ENCODE measurements at regions not wholly inside any gene's neighbourhood (a gene's known extent, or its start where the extent isn't known, plus 50 kb on each side); places are given as distances from the start of the nearest gene placed in this dataset.
A peak's percentile ranks its signal among the peaks of the same experiment; 100 is the strongest.

DNA sequence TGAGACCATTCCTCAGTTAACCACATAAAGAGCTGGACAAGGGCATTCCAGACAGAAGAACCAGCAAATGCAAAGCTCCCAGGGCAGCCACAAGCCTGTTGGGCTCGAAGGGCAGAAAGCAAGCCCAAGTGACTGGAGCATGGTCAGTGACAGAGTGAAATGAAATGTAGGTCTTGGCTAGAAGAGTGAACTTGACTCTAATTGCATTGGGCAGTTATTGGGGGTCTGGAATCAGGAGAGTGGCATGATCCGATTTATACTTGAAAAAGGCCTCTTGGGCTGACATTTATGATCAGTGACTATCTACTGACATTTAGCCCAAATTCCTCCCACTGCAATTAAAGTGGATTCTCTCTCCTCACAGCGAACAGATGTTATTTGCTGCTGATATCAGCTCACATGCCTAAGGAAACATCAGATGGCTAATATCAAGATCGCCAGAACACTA, 152.5 kb upstream of the KLF7 start:
- ATAC-seq = no peak
- Histone ChIP-seq H3K36me3 (ENCODE audit: control insufficient read depth in 1 of 2, insufficient read depth in 2 of 2, low read length in 2 of 2) (no peaks in the 10 kb centered on the region), H3K27me3 (ENCODE audit: insufficient read depth, low read length) (no peaks in the 10 kb centered on the region), H2AFZ (ENCODE audit: low read depth, low read length, poor library complexity, severe bottlenecking) (no peak overlapping the region), H3K9ac (ENCODE audit: low read length) (no peak overlapping the region), H4K20me1 (ENCODE audit: insufficient read depth) (no peaks in the 10 kb centered on the region), H3K27ac (ENCODE audit: low read depth, low read length) (no peak overlapping the region), H3K9me3 (ENCODE audit: control insufficient read depth in 1 of 2, insufficient read depth in 1 of 2, low read depth in 1 of 2, low read length in 2 of 2) (no peaks in the 10 kb centered on the region), H3K4me3 (replicated peaks in 1 of 2; ENCODE audit: low read depth in 1 of 2, low read length in 2 of 2) (no peak overlapping the region), H3K4me2 (ENCODE audit: low read length) (peak overlapping the region; percentile 18; the same call in 1 of the 2 replicates), H3K9me2 (ENCODE audit: insufficient read depth) (no peaks in the 10 kb centered on the region), H3K79me2 (ENCODE audit: insufficient read depth, low read length) (no peaks in the 10 kb centered on the region), H3K4me1 (ENCODE audit: control insufficient read depth in 1 of 2, insufficient read depth in 2 of 2, low read length in 2 of 2) (peaks cover 0 to 12% of the 10 kb centered on the region in 2 experiments; a peak in 2 of 4 replicates)
- TF ChIP-seq CBX3 (IDR thresholded peaks at IDR 0.05; ENCODE audit: low read depth) (no peak), ZNF274 (IDR thresholded peaks at IDR 0.05; ENCODE audit: low read depth, low read length) (no peak), JUND (IDR thresholded peaks at IDR 0.05) (no peak), CEBPB (IDR thresholded peaks at IDR 0.05; ENCODE audit: low read depth) (no peak), EZH2 (IDR thresholded peaks at IDR 0.05) (no peak), FOSL1 (IDR thresholded peaks at IDR 0.05; ENCODE audit: low read depth) (no peak), SIN3A (IDR thresholded peaks at IDR 0.05; ENCODE audit: low read depth) (no peak), EZH2phosphoT487 (IDR thresholded peaks at IDR 0.05; ENCODE audit: borderline replicate concordance) (no peak)
- TF ChIP-seq, protein P1, sequence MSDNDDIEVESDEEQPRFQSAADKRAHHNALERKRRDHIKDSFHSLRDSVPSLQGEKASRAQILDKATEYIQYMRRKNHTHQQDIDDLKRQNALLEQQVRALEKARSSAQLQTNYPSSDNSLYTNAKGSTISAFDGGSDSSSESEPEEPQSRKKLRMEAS (IDR thresholded peaks at IDR 0.05) = no peak
- TF ChIP-seq, protein P2, sequence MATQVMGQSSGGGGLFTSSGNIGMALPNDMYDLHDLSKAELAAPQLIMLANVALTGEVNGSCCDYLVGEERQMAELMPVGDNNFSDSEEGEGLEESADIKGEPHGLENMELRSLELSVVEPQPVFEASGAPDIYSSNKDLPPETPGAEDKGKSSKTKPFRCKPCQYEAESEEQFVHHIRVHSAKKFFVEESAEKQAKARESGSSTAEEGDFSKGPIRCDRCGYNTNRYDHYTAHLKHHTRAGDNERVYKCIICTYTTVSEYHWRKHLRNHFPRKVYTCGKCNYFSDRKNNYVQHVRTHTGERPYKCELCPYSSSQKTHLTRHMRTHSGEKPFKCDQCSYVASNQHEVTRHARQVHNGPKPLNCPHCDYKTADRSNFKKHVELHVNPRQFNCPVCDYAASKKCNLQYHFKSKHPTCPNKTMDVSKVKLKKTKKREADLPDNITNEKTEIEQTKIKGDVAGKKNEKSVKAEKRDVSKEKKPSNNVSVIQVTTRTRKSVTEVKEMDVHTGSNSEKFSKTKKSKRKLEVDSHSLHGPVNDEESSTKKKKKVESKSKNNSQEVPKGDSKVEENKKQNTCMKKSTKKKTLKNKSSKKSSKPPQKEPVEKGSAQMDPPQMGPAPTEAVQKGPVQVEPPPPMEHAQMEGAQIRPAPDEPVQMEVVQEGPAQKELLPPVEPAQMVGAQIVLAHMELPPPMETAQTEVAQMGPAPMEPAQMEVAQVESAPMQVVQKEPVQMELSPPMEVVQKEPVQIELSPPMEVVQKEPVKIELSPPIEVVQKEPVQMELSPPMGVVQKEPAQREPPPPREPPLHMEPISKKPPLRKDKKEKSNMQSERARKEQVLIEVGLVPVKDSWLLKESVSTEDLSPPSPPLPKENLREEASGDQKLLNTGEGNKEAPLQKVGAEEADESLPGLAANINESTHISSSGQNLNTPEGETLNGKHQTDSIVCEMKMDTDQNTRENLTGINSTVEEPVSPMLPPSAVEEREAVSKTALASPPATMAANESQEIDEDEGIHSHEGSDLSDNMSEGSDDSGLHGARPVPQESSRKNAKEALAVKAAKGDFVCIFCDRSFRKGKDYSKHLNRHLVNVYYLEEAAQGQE (IDR thresholded peaks at IDR 0.05; ENCODE audit: low read depth) = no peak
- TF ChIP-seq, protein P3, sequence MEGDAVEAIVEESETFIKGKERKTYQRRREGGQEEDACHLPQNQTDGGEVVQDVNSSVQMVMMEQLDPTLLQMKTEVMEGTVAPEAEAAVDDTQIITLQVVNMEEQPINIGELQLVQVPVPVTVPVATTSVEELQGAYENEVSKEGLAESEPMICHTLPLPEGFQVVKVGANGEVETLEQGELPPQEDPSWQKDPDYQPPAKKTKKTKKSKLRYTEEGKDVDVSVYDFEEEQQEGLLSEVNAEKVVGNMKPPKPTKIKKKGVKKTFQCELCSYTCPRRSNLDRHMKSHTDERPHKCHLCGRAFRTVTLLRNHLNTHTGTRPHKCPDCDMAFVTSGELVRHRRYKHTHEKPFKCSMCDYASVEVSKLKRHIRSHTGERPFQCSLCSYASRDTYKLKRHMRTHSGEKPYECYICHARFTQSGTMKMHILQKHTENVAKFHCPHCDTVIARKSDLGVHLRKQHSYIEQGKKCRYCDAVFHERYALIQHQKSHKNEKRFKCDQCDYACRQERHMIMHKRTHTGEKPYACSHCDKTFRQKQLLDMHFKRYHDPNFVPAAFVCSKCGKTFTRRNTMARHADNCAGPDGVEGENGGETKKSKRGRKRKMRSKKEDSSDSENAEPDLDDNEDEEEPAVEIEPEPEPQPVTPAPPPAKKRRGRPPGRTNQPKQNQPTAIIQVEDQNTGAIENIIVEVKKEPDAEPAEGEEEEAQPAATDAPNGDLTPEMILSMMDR (IDR thresholded peaks at IDR 0.05 in 2 of 3, conservative IDR thresholded peaks at IDR 0.05 in 1 of 3; ENCODE audit: borderline replicate concordance in 1 of 3, insufficient read depth in 1 of 3, low read depth in 2 of 3, low read length in 2 of 3) = no peak
- intact Hi-C loops (cut with micrococcal nuclease) = no loop called here
- ChIA-PET RAD21 (ENCODE audit: low non-redundant PET in 1 of 2, low total read pairs in 2 of 2, uncharacterized antibody in 2 of 2, unreplicated experiment in 2 of 2) (no interaction called here), POLR2A (no interaction called here), CTCF (no interaction called here)
- BruUV-seq (replicated peaks) = no TSS peak
- no peak for DNase-seq (ENCODE audit: low read depth, low spot score)
